ENCODE measurements at regions not wholly inside any gene's neighbourhood (a gene's known extent, or its start where the extent isn't known, plus 50 kb on each side); places are given as distances from the start of the nearest gene placed in this dataset.

- TF ChIP-seq CTCF (IDR thresholded peaks at IDR 0.05) = no peak
- no peak for TF ChIP-seq POLR2A (IDR thresholded peaks at IDR 0.05)
Measured at GRCh38 chr5:18101532-18101931, 467.3 kb downstream of the TAF11L14 start.

Data from Peyer's patch (tissue), 4 donors.